K562 (cell line): ENCODE measurements at regions not wholly inside any gene's neighbourhood (a gene's known extent, or its start where the extent isn't known, plus 50 kb on each side); places are given as distances from the start of the nearest gene placed in this dataset.

Experiments used
- ATAC-seq: fragments of 200-7000 bp; cut with Tn5 transposase; 3 replicates; pipeline ENCODE4 v1.9.1; 2020; ENCODE audit warnings: moderate library complexity
- BruUV-seq: library from RNA; stranded (reverse); fragments of 400-500 nt; replicated peaks from 2 replicates; lab custom pipeline; 2021; lab: Mats Ljungman, UMichigan
- CTCF ChIA-PET: fragments of 300-600 bp; formaldehyde crosslinking; extraction: SDS; loops from one replicate; lab custom pipeline; 2021; ENCODE audit warnings: low intra/inter-chr PET ratio; lab: Yijun Ruan, JAX
- POLR2A ChIA-PET: fragments of 300-600, 350-650 bp; sonication (Branson Sonifier 250); formaldehyde crosslinking; extraction: SDS; loops from one replicate; lab custom pipeline; 2021; ENCODE audit warnings: antibody characterized with exemption, inconsistent platforms; lab: Yijun Ruan, JAX
- DNase-seq, 4 experiments: peaks; one replicate each; pipeline versions ENCODE4 v3.0.0 to v3.0.0-alpha.2; 2011 to 2018; ENCODE audit warnings: low spot score in 3 of 4, mixed read lengths in 3 of 4; ENCODE audit errors: extremely low read depth in 1 of 4
- FAIRE-seq: peaks from 2 replicates; lab custom pipeline; 2011; peaks lifted over from hg19 to GRCh38; lab: Jason Lieb, UNC
- H2AFZ ChIP-seq: 2 replicates; pipeline ENCODE4 v1.6.0; 2011; ENCODE audit warnings: low read depth, low read length, control low read depth, inconsistent platforms
- H3K27ac ChIP-seq: fragments of 200-600 bp; 3 replicates; pipeline ENCODE4 v1.8.0; 2011; ENCODE audit warnings: low read depth, mild to moderate bottlenecking, control low read depth, inconsistent platforms, low read length, moderate library complexity, mixed read lengths; ENCODE audit errors: extremely low read depth
- H3K27me3 ChIP-seq, 2 experiments: fragments of 300-600 bp in 1 of 2; 2 replicates in 1 of 2; 3 replicates in 1 of 2; pipeline versions ENCODE4 v1.6.0 to v1.8.0; 2011; ENCODE audit warnings: inconsistent platforms in 2 of 2, low read length in 2 of 2, mild to moderate bottlenecking in 1 of 2, mixed read lengths in 1 of 2, moderate library complexity in 1 of 2; ENCODE audit not compliant: control insufficient read depth in 2 of 2, insufficient read depth in 2 of 2
- H3K36me3 ChIP-seq: fragments of 300-600 bp; 3 replicates; pipeline ENCODE4 v1.8.0; 2011; ENCODE audit warnings: mild to moderate bottlenecking, low read length, inconsistent platforms; ENCODE audit not compliant: control insufficient read depth, insufficient read depth
- H3K4me1 ChIP-seq, 2 experiments: fragments of 200-600 bp in 1 of 2; replicated peaks in 1 of 2; 2 replicates in 1 of 2; 3 replicates in 1 of 2; pipeline versions ENCODE4 v1.5.1 to v1.8.0; 2011; ENCODE audit warnings: inconsistent platforms in 2 of 2, low read length in 2 of 2, mild to moderate bottlenecking in 1 of 2, mixed read lengths in 1 of 2, moderate library complexity in 1 of 2; ENCODE audit not compliant: control insufficient read depth in 2 of 2, insufficient read depth in 2 of 2
- H3K4me2 ChIP-seq: 2 replicates; pipeline ENCODE4 v1.6.1; 2011; ENCODE audit warnings: low read length, control low read depth, inconsistent platforms, mixed read lengths; ENCODE audit not compliant: insufficient read depth
- H3K4me3 ChIP-seq: fragments of 200-600 bp; sonication (generic), shearing (Covaris generic); 2 replicates; pipeline ENCODE4 v1.5.1; 2016; ENCODE audit warnings: control low read depth, inconsistent platforms
- H3K79me2 ChIP-seq: fragments of 200-600 bp; 3 replicates; pipeline ENCODE4 v1.8.0; 2011; ENCODE audit warnings: low read length, inconsistent platforms; ENCODE audit not compliant: control insufficient read depth, insufficient read depth
- H3K9ac ChIP-seq, 2 experiments: 2 replicates each; pipeline versions ENCODE4 v1.6.0 to v1.6.1; 2011; ENCODE audit warnings: low read depth in 2 of 2, low read length in 2 of 2, control low read depth in 1 of 2, inconsistent platforms in 1 of 2, mild to moderate bottlenecking in 1 of 2, mixed read lengths in 1 of 2; ENCODE audit not compliant: insufficient read depth in 1 of 2
- H3K9me1 ChIP-seq: one replicate; pipeline ENCODE4 v1.6.0; 2011; ENCODE audit warnings: inconsistent platforms, mild to moderate bottlenecking, low read length, moderate library complexity; ENCODE audit not compliant: control insufficient read depth, insufficient read depth
- H3K9me3 ChIP-seq: replicated peaks from 2 replicates; pipeline ENCODE4 v1.5.1; 2011; ENCODE audit warnings: low read depth, low read length, inconsistent platforms; ENCODE audit not compliant: control insufficient read depth, insufficient read depth
- H4K20me1 ChIP-seq: replicated peaks from 2 replicates; pipeline ENCODE4 v1.6.1; 2011; ENCODE audit warnings: low read length, inconsistent platforms, mixed read lengths; ENCODE audit not compliant: control insufficient read depth, insufficient read depth
- DEAF1 ChIP-seq: fragments of 450-650 bp; formaldehyde crosslinking; IDR thresholded peaks from 2 replicates; pipeline ENCODE4 v1.4.0; 2020; ENCODE audit warnings: mild to moderate bottlenecking, moderate library complexity
- DNMT1 ChIP-seq: fragments of 450-650 bp; IDR thresholded peaks from 2 replicates; pipeline ENCODE4 v1.6.1; 2016; ENCODE audit warnings: antibody characterized with exemption, mild to moderate bottlenecking
- FOXM1 ChIP-seq, 2 experiments: fragments of 450-650 bp in 1 of 2; sonication (generic) in 1 of 2; formaldehyde crosslinking in 1 of 2; IDR thresholded peaks; 2 replicates each; pipeline versions ENCODE4 v1.6.1 to v1.9.0; 2017 to 2022; ENCODE audit warnings: low read depth in 2 of 2, mild to moderate bottlenecking in 2 of 2, missing genetic modification reagents in 1 of 2, moderate library complexity in 1 of 2
- MEF2A ChIP-seq: IDR thresholded peaks from 2 replicates; pipeline ENCODE4 v1.6.1; 2011; ENCODE audit warnings: low read depth, mild to moderate bottlenecking, low read length, moderate library complexity; ENCODE audit not compliant: control insufficient read depth
- NFRKB ChIP-seq: fragments of 450-650 bp; IDR thresholded peaks from 2 replicates; pipeline ENCODE4 v1.6.1; 2016; ENCODE audit warnings: low read depth
- NR4A1 ChIP-seq, 2 experiments: fragments of 250-450 bp in 1 of 2; fragments of 450-650 bp in 1 of 2; sonication (Bioruptor Pico) in 1 of 2; IDR thresholded peaks; 2 replicates each; pipeline versions ENCODE4 v1.4.0 to v1.6.1; 2016 to 2020; ENCODE audit warnings: mild to moderate bottlenecking in 2 of 2, missing compliant biosample characterization in 1 of 2, missing genetic modification characterization in 1 of 2, moderate library complexity in 1 of 2
- ZNF699 ChIP-seq: fragments of 250-450 bp; sonication (Bioruptor Pico); IDR thresholded peaks from 2 replicates; pipeline ENCODE4 v1.8.0; 2021; ENCODE audit warnings: mild to moderate bottlenecking, moderate library complexity; ENCODE audit not compliant: insufficient replicate concordance
- ZNF740 ChIP-seq, 3 experiments: fragments of 200-800 bp in 1 of 3; sonication (Bioruptor generic) in 1 of 3; sonication (generic) in 1 of 3; formaldehyde crosslinking in 1 of 3; IDR thresholded peaks; 2 replicates each; pipeline versions ENCODE4 v1.6.1 to v1.8.0; 2016 to 2022; ENCODE audit warnings: mild to moderate bottlenecking in 2 of 3, missing compliant biosample characterization in 2 of 3, missing genetic modification characterization in 2 of 3, missing genetic modification reagents in 1 of 3
- WGBS: fragments of 100-300 bp; shearing (Covaris generic); methylation state at CpG from one replicate; pipeline ENCODE4 v1.1.6; 2016; ENCODE audit warnings: low coverage, mixed read lengths; ENCODE audit not compliant: insufficient coverage; ENCODE audit errors: missing lambda C conversion rate; 5-methylcytosine and 5-hydroxymethylcytosine counted together
- in situ Hi-C: fragments of 300-500 bp; cut with MboI; formaldehyde crosslinking; loops from 4 replicates; pipeline ENCODE4 v1.15.0; 2018; ENCODE audit warnings: inconsistent platforms, mixed read lengths
- intact Hi-C: fragments of 100-400 bp; cut with micrococcal nuclease; formaldehyde crosslinking; loops from 2 replicates; pipeline ENCODE4 v1.14.2; 2022

GRCh38 chr2:64232266-64232665 is 88.0 kb upstream of the PELI1 start:
- H4K20me1 ChIP-seq, result no peaks in the 10 kb centered on the region
- H3K36me3 ChIP-seq, result no peaks in the 10 kb centered on the region
- POLR2A ChIA-PET, result interaction anchor here (1.2 kb wide), 1 partner anchor 10 kb away, joined by 4 read pairs; no protein-coding TSS in a partner anchor
- intact Hi-C loops, result no loop called here
- no peaks in the 10 kb centered on the region for H3K79me2 ChIP-seq
- CTCF ChIA-PET, result no interaction called here
- in situ Hi-C loops, result no loop called here
- BruUV-seq, result no TSS peak
- no peak overlapping the region for H2AFZ ChIP-seq
- no peak for DNase-seq
- FAIRE-seq, result no peak
- H3K27me3 ChIP-seq, result no peaks in the 10 kb centered on the region
- no peak overlapping the region for H3K27ac ChIP-seq
- H3K4me1 ChIP-seq, result peaks cover 5 to 11% of the 10 kb centered on the region in 2 experiments; a peak in 1 of 5 replicates
- no peak for TF ChIP-seq ZNF699 (CRISPR knock-in tag)
- TF ChIP-seq DNMT1, result no peak
- no peak for TF ChIP-seq NR4A1 (CRISPR knock-in tag; IDR thresholded peaks at IDR 0.05)
- no peak for TF ChIP-seq NR4A1 (tag; IDR thresholded peaks at IDR 0.05)
- no peak for TF ChIP-seq ZNF740 (CRISPR knock-in tag; IDR thresholded peaks at IDR 0.05)
- TF ChIP-seq ZNF740 (tag; IDR thresholded peaks at IDR 0.05), result no peak
- TF ChIP-seq DEAF1, result no peak
- TF ChIP-seq NFRKB, result no peak
- no peak for TF ChIP-seq FOXM1 (IDR thresholded peaks at IDR 0.05; ENCODE audit: low read depth)
- TF ChIP-seq FOXM1 (CRISPR knock-in tag; IDR thresholded peaks at IDR 0.05; ENCODE audit: low read depth), result no peak
- no peak for TF ChIP-seq MEF2A
- no peak overlapping the region for H3K4me2 ChIP-seq
- no peaks in the 10 kb centered on the region for H3K9me3 ChIP-seq
- no peaks in the 10 kb centered on the region for H3K9me1 ChIP-seq
- H3K9ac ChIP-seq, result no peak overlapping the region
- ATAC-seq, result no peak
- WGBS, result 23% methylated on average over 2 of the region's 2 CpGs
- no peak overlapping the region for H3K4me3 ChIP-seq
